H1 (cell line): ENCODE measurements at regions not wholly inside any gene's neighbourhood (a gene's known extent, or its start where the extent isn't known, plus 50 kb on each side); places are given as distances from the start of the nearest gene placed in this dataset.

ENCODE experiments used
- CTCF ChIA-PET: fragments of 300-600 bp; sonication (Branson Sonifier 250); formaldehyde crosslinking; loops from one replicate; lab custom pipeline; 2021; ENCODE audit not compliant: partially characterized antibody; lab: Charles Lee
- POLR2A ChIA-PET: fragments of 300-600 bp; sonication (Branson Sonifier 250); formaldehyde crosslinking; loops from one replicate; lab custom pipeline; 2021; ENCODE audit warnings: inconsistent platforms; ENCODE audit not compliant: partially characterized antibody; lab: Charles Lee
- DNase-seq, 2 experiments: peaks; one replicate each; pipeline versions ENCODE4 v3.0.0 to v3.0.0-alpha.2; 2010 to 2022; ENCODE audit warnings: low spot score in 2 of 2, low read depth in 1 of 2, mixed read lengths in 1 of 2
- FAIRE-seq: peaks from 2 replicates; lab custom pipeline; 2011; peaks lifted over from hg19 to GRCh38; lab: Jason Lieb, UNC
- H2AFZ ChIP-seq: 2 replicates; pipeline ENCODE4 v1.8.1; 2012; ENCODE audit warnings: low read length, inconsistent platforms
- H2AK5ac ChIP-seq: 2 replicates; pipeline ENCODE4 v1.6.1; 2013; ENCODE audit warnings: low read depth, low read length
- H2BK120ac ChIP-seq: replicated peaks from 2 replicates; pipeline ENCODE3; 2013; ENCODE audit warnings: low read depth, low read length, inconsistent platforms
- H2BK12ac ChIP-seq: 2 replicates; pipeline ENCODE4 v1.6.1; 2013; ENCODE audit warnings: low read depth, low read length
- H2BK15ac ChIP-seq: 2 replicates; pipeline ENCODE4 v1.6.1; 2013; ENCODE audit warnings: low read length
- H2BK20ac ChIP-seq: 2 replicates; pipeline ENCODE4 v1.6.1; 2013; ENCODE audit warnings: low read length
- H2BK5ac ChIP-seq: 2 replicates; pipeline ENCODE4 v1.6.1; 2013; ENCODE audit warnings: low read depth, low read length
- H3K14ac ChIP-seq: 2 replicates; pipeline ENCODE4 v1.6.1; 2013; ENCODE audit warnings: inconsistent platforms; ENCODE audit not compliant: insufficient read length
- H3K18ac ChIP-seq: 2 replicates; pipeline ENCODE4 v1.6.1; 2013; ENCODE audit warnings: low read length; ENCODE audit errors: extremely low read depth
- H3K23ac ChIP-seq: 2 replicates; pipeline ENCODE4 v1.6.1; 2013; ENCODE audit warnings: inconsistent platforms; ENCODE audit not compliant: insufficient read length
- H3K23me2 ChIP-seq: 2 replicates; pipeline ENCODE4 v1.6.1; 2013; ENCODE audit warnings: low read depth, low read length
- H3K27ac ChIP-seq: 2 replicates; pipeline ENCODE4 v1.6.1; 2011; ENCODE audit warnings: low read depth, low read length, inconsistent platforms
- H3K27me3 ChIP-seq, 4 experiments: replicated peaks in 1 of 4; 1 replicate in 1 of 4; 2 replicates in 3 of 4; pipeline versions ENCODE4 v1.6.1 to v1.8.1; 2011 to 2013; ENCODE audit warnings: low read length in 3 of 4, mild to moderate bottlenecking in 3 of 4, inconsistent platforms in 2 of 4, mixed read lengths in 2 of 4, moderate library complexity in 1 of 4; ENCODE audit not compliant: control insufficient read depth in 3 of 4, insufficient read depth in 3 of 4; ENCODE audit errors: extremely low read depth in 1 of 4
- H3K36me3 ChIP-seq, 4 experiments: 2 replicates each; pipeline versions ENCODE4 v1.6.1 to v1.8.1; 2011 to 2013; ENCODE audit warnings: mild to moderate bottlenecking in 4 of 4, low read length in 3 of 4, moderate library complexity in 2 of 4, control low read depth in 1 of 4, inconsistent platforms in 1 of 4; ENCODE audit not compliant: insufficient read depth in 4 of 4, control insufficient read depth in 2 of 4
- H3K4ac ChIP-seq: replicated peaks from 2 replicates; pipeline ENCODE3; 2013; ENCODE audit warnings: low read length, low read depth, mixed read lengths, inconsistent platforms; ENCODE audit not compliant: insufficient read length
- H3K4me1 ChIP-seq, 4 experiments: replicated peaks in 1 of 4; 1 replicate in 1 of 4; 2 replicates in 3 of 4; pipeline versions ENCODE4 v1.6.1 to v1.8.1; 2011 to 2013; ENCODE audit warnings: low read length in 3 of 4, inconsistent platforms in 2 of 4, mixed read lengths in 1 of 4; ENCODE audit not compliant: insufficient read depth in 4 of 4, control insufficient read depth in 3 of 4
- H3K4me2 ChIP-seq, 2 experiments: 2 replicates each; pipeline versions ENCODE4 v1.6.1 to v1.8.1; 2011 to 2013; ENCODE audit warnings: low read depth in 2 of 2, low read length in 2 of 2, control low read depth in 1 of 2, inconsistent platforms in 1 of 2, mild to moderate bottlenecking in 1 of 2; ENCODE audit not compliant: insufficient read depth in 1 of 2
- H3K4me3 ChIP-seq, 4 experiments: fragments of 200-600, 300-600 bp in 1 of 4; sonication (generic), shearing (Covaris generic), sonication (Bioruptor Twin) in 1 of 4; 2 replicates each; pipeline versions ENCODE4 v1.5.1 to v1.8.1; 2011 to 2016; ENCODE audit warnings: low read length in 4 of 4, low read depth in 3 of 4, control low read depth in 2 of 4, inconsistent platforms in 2 of 4, mild to moderate bottlenecking in 2 of 4, mixed read lengths in 1 of 4, moderate library complexity in 1 of 4; ENCODE audit not compliant: insufficient read depth in 2 of 4; ENCODE audit errors: extremely low read depth in 1 of 4
- H3K56ac ChIP-seq: replicated peaks from 2 replicates; pipeline ENCODE3; 2013; ENCODE audit warnings: low read depth, mild to moderate bottlenecking, mixed read lengths, low read length, inconsistent platforms; ENCODE audit not compliant: insufficient read length
- H3K79me1 ChIP-seq: 2 replicates; pipeline ENCODE4 v1.6.1; 2013; ENCODE audit warnings: low read depth, low read length, control low read depth
- H3K79me2 ChIP-seq, 2 experiments: 2 replicates each; pipeline versions ENCODE4 v1.6.1 to v1.8.1; 2012 to 2013; ENCODE audit warnings: low read length in 2 of 2, mild to moderate bottlenecking in 2 of 2, inconsistent platforms in 1 of 2; ENCODE audit not compliant: insufficient read depth in 2 of 2, control insufficient read depth in 1 of 2
- H3K9ac ChIP-seq, 4 experiments: replicated peaks in 1 of 4; 1 replicate in 1 of 4; 2 replicates in 3 of 4; pipeline versions ENCODE4 v1.6.1 to v1.8.1; 2011 to 2013; ENCODE audit warnings: low read depth in 3 of 4, low read length in 3 of 4, control low read depth in 2 of 4, mild to moderate bottlenecking in 2 of 4, moderate library complexity in 2 of 4, inconsistent platforms in 1 of 4; ENCODE audit errors: extremely low read depth in 1 of 4
- H3K9me3 ChIP-seq, 2 experiments: 2 replicates each; pipeline versions ENCODE4 v1.6.1 to v1.8.1; 2012 to 2013; ENCODE audit warnings: mild to moderate bottlenecking in 2 of 2, moderate library complexity in 2 of 2, control low read depth in 1 of 2, inconsistent platforms in 1 of 2, low read depth in 1 of 2, low read length in 1 of 2, mixed read lengths in 1 of 2; ENCODE audit not compliant: insufficient read depth in 2 of 2
- H4K20me1 ChIP-seq, 2 experiments: replicated peaks in 1 of 2; 2 replicates each; pipeline versions ENCODE3 to v1.8.1; 2011 to 2013; ENCODE audit warnings: inconsistent platforms in 2 of 2, low read length in 2 of 2, mild to moderate bottlenecking in 1 of 2; ENCODE audit not compliant: insufficient read depth in 2 of 2, control insufficient read depth in 1 of 2
- H4K5ac ChIP-seq: 2 replicates; pipeline ENCODE4 v1.6.1; 2013; ENCODE audit warnings: low read length, low read depth, mixed read lengths, inconsistent platforms; ENCODE audit not compliant: insufficient read length
- H4K8ac ChIP-seq: 2 replicates; pipeline ENCODE4 v1.8.0; 2013; ENCODE audit warnings: mild to moderate bottlenecking, moderate library complexity, low read length, inconsistent platforms; ENCODE audit not compliant: insufficient read depth; ENCODE audit errors: extremely low read depth
- H4K91ac ChIP-seq: replicated peaks from 2 replicates; pipeline ENCODE3; 2013; ENCODE audit warnings: low read length, mixed read lengths, inconsistent platforms; ENCODE audit not compliant: insufficient read length
- FOSL1 ChIP-seq: IDR thresholded peaks from 2 replicates; pipeline ENCODE4 v1.6.1; 2011; ENCODE audit warnings: mild to moderate bottlenecking, low read depth, low read length, moderate library complexity; ENCODE audit not compliant: insufficient read depth
- TAF7 ChIP-seq: optimal IDR thresholded peaks from 2 replicates; pipeline ENCODE3; 2011; ENCODE audit warnings: low read depth, mild to moderate bottlenecking, inconsistent platforms, low read length, moderate library complexity, borderline replicate concordance
- TBP ChIP-seq: IDR thresholded peaks from 2 replicates; pipeline ENCODE4 v1.6.1; 2011; ENCODE audit warnings: low read depth, low read length, improper control_type of control experiment
- ZNF274 ChIP-seq: IDR thresholded peaks from 2 replicates; pipeline ENCODE4 v1.7.0; 2012; ENCODE audit warnings: low read length, borderline replicate concordance; ENCODE audit errors: extremely low read depth
- WGBS, 2 experiments: shearing (Covaris generic) in 1 of 2; methylation state at CpG; one replicate each; pipeline versions ENCODE4 v1.1.6 to v1.1.7; 2013 to 2015; ENCODE audit warnings: low lambda C conversion rate in 2 of 2, mixed read lengths in 2 of 2, inconsistent platforms in 1 of 2, low coverage in 1 of 2, missing lambda C conversion rate in 1 of 2; ENCODE audit not compliant: insufficient replicate concordance in 2 of 2, insufficient coverage in 1 of 2, insufficient read length in 1 of 2; ENCODE audit errors: extremely low coverage in 1 of 2, missing lambda C conversion rate in 1 of 2; 5-methylcytosine and 5-hydroxymethylcytosine counted together
- TF ChIP-seq, protein P1 (sequence below): IDR thresholded peaks from 2 replicates; pipeline ENCODE4 v1.6.1; 2012; ENCODE audit warnings: inconsistent platforms

DNA sequence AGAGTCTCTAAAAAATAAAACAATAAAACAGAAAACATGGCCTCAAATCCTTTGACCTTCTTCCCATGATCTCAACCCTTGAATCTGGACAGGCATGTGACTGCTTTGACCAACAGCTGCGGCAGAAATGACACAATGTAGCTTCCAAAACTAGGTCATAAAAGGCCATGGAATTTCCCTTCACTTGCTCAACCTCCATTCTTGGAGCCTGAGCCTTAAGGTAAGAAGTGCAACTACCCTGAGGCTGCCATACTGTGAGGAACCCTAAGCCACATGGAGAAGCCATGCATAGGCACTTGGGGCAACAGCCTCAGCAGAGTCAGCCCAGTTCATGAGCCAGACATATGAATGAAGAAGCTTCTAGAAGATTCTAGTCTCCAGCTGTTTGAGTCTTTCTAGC, 75.7 kb upstream of the BRD7 start:
- no peak overlapping the region for H2BK15ac ChIP-seq
- POLR2A ChIA-PET = interaction anchor here (0.9 kb wide), 1 partner anchor 28 kb away, joined by 3 read pairs; no protein-coding TSS in a partner anchor
- H2BK12ac ChIP-seq = peak overlapping the region; percentile 50; the same call in 1 of the 2 replicates
- no peak overlapping the region for H3K23ac ChIP-seq
- FAIRE-seq = no peak
- TF ChIP-seq, protein P1, sequence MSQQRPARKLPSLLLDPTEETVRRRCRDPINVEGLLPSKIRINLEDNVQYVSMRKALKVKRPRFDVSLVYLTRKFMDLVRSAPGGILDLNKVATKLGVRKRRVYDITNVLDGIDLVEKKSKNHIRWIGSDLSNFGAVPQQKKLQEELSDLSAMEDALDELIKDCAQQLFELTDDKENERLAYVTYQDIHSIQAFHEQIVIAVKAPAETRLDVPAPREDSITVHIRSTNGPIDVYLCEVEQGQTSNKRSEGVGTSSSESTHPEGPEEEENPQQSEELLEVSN = no peak
- TF ChIP-seq TAF7 (no peak), TBP (no peak), ZNF274 (no peak), FOSL1 (no peak)
- no peak overlapping the region for H3K4me2 ChIP-seq
- H4K20me1 ChIP-seq = no peaks in the 10 kb centered on the region
- no peak overlapping the region for H3K27ac ChIP-seq
- H3K4me1 ChIP-seq = peaks cover 9 to 23% (median 17%) of the 10 kb centered on the region in 4 experiments; a peak in 6 of 7 replicates
- H4K5ac ChIP-seq = no peak overlapping the region
- H3K79me1 ChIP-seq = peaks cover 3% of the 10 kb centered on the region
- DNase-seq = no peak
- H2BK20ac ChIP-seq = no peak overlapping the region
- no peak overlapping the region for H2AFZ ChIP-seq
- H3K56ac ChIP-seq = no peak overlapping the region
- WGBS, 2 experiments = 100% methylated on average over 1 of the region's 1 CpG; no CpG with 5 or more reads in 1 of the 2 experiments
- no peak overlapping the region for H2AK5ac ChIP-seq
- no peak overlapping the region for H3K14ac ChIP-seq
- H4K8ac ChIP-seq = no peak overlapping the region
- no peak overlapping the region for H3K4ac ChIP-seq
- no peak overlapping the region for H3K4me3 ChIP-seq
- CTCF ChIA-PET = interaction anchor here (0.7 to 7.5 kb wide), 2 partner anchors 20 to 63 kb away, joined by 4 to 55 read pairs; no protein-coding TSS in a partner anchor
- H3K23me2 ChIP-seq = no peaks in the 10 kb centered on the region
- H2BK5ac ChIP-seq = no peak overlapping the region
- H3K9ac ChIP-seq = no peak overlapping the region
- H3K36me3 ChIP-seq = no peaks in the 10 kb centered on the region; a peak in 1 of 8 replicates
- peaks cover 0 to 3% (median under 1%) of the 10 kb centered on the region in 4 experiments; a peak in 2 of 7 replicates for H3K27me3 ChIP-seq
- no peak overlapping the region for H4K91ac ChIP-seq
- H2BK120ac ChIP-seq = no peak overlapping the region
- H3K79me2 ChIP-seq = no peaks in the 10 kb centered on the region
- H3K9me3 ChIP-seq = peaks cover 0 to 4% of the 10 kb centered on the region in 2 experiments; a peak in 2 of 4 replicates
- H3K18ac ChIP-seq = no peak overlapping the region
